CD4-positive, alpha-beta memory T cell (primary cell): ENCODE measurements at regions not wholly inside any gene's neighbourhood (a gene's known extent, or its start where the extent isn't known, plus 50 kb on each side); places are given as distances from the start of the nearest gene placed in this dataset.

ENCODE experiments used
- CTCF ChIA-PET: fragments of 350-600 bp; sonication (Branson Sonifier 250); formaldehyde crosslinking; loops from one replicate; lab custom pipeline; 2021; ENCODE audit warnings: inconsistent platforms; ENCODE audit not compliant: partially characterized antibody; lab: Charles Lee
- POLR2A ChIA-PET: fragments of 350-600 bp; sonication (Branson Sonifier 250); formaldehyde crosslinking; loops from one replicate; lab custom pipeline; 2021; ENCODE audit not compliant: partially characterized antibody; lab: Charles Lee
- DNase-seq, 5 donors: peaks; one replicate each; pipeline versions ENCODE4 v3.0.0 to v3.0.0-alpha.2; 2020 to 2022; ENCODE audit warnings: mixed read lengths in 1 of 5
- H3K27ac ChIP-seq: one replicate; pipeline ENCODE4 v1.7.0; 2013; ENCODE audit warnings: low read depth, low read length
- H3K27me3 ChIP-seq: 2 replicates; pipeline ENCODE4 v1.7.0; 2013; ENCODE audit warnings: mild to moderate bottlenecking, low read length, moderate library complexity; ENCODE audit not compliant: insufficient read depth
- H3K36me3 ChIP-seq: 2 replicates; pipeline ENCODE4 v1.7.0; 2013; ENCODE audit warnings: mild to moderate bottlenecking, low read length, moderate library complexity; ENCODE audit not compliant: insufficient read depth
- H3K4me1 ChIP-seq: 2 replicates; pipeline ENCODE4 v1.7.0; 2013; ENCODE audit warnings: mild to moderate bottlenecking, low read length, moderate library complexity; ENCODE audit not compliant: insufficient read depth
- H3K4me3 ChIP-seq, 2 donors: one replicate each; pipeline ENCODE4 v1.7.0; 2013; ENCODE audit warnings: low read length in 2 of 2, mild to moderate bottlenecking in 1 of 2
- H3K9me3 ChIP-seq, 2 donors: one replicate each; pipeline ENCODE4 v1.7.0; 2013; ENCODE audit warnings: low read length in 2 of 2, control low read depth in 1 of 2; ENCODE audit not compliant: control insufficient read depth in 1 of 2
- H3K27ac Mint-ChIP-seq, 7 donors: one replicate each; pipeline ENCODE4 v1.8.0; 2020 to 2021; ENCODE audit warnings: mixed read lengths in 7 of 7, mild to moderate bottlenecking in 6 of 7, inconsistent platforms in 3 of 7, moderate library complexity in 3 of 7
- H3K27me3 Mint-ChIP-seq, 2 donors: one replicate each; pipeline ENCODE4 v1.8.0; 2020 to 2021; ENCODE audit warnings: mixed read lengths in 2 of 2
- H3K36me3 Mint-ChIP-seq, 2 donors: one replicate each; pipeline ENCODE4 v1.8.0; 2020 to 2021; ENCODE audit warnings: mixed read lengths in 2 of 2, inconsistent platforms in 1 of 2, mild to moderate bottlenecking in 1 of 2
- H3K4me1 Mint-ChIP-seq, 4 donors: one replicate each; pipeline ENCODE4 v1.8.0; 2020 to 2021; ENCODE audit warnings: mixed read lengths in 4 of 4, mild to moderate bottlenecking in 1 of 4
- H3K4me3 Mint-ChIP-seq, 8 donors: one replicate each; pipeline ENCODE4 v1.8.0; 2020 to 2021; ENCODE audit warnings: mixed read lengths in 8 of 8, mild to moderate bottlenecking in 7 of 8, moderate library complexity in 6 of 8, inconsistent platforms in 3 of 8
- H3K9me3 Mint-ChIP-seq, 8 donors: one replicate each; pipeline ENCODE4 v1.8.0; 2020 to 2021; ENCODE audit warnings: mixed read lengths in 8 of 8, mild to moderate bottlenecking in 5 of 8, inconsistent platforms in 3 of 8, moderate library complexity in 1 of 8
- intact Hi-C: fragments of 100-400 bp; cut with micrococcal nuclease; formaldehyde crosslinking; loops from one replicate; pipeline ENCODE4 v1.15.1; 2023

- DNase-seq, result no peak
- Mint-ChIP-seq H3K4me3 (no peak overlapping the region), H3K9me3 (peaks cover 0 to 26% (median 20%) of the 10 kb centered on the region in 8 donors), H3K36me3 (peaks cover 0 to 1% of the 10 kb centered on the region in 2 donors), H3K4me1 (no peaks in the 10 kb centered on the region), H3K27me3 (no peaks in the 10 kb centered on the region), H3K27ac (no peak overlapping the region)
- H3K27me3 ChIP-seq, result no peaks in the 10 kb centered on the region
- H3K27ac ChIP-seq, result no peak overlapping the region
- ChIA-PET CTCF (no interaction called here), POLR2A (no interaction called here)
- H3K4me3 ChIP-seq, result no peak overlapping the region
- intact Hi-C loops, result no loop called here
- no peaks in the 10 kb centered on the region for H3K4me1 ChIP-seq
- H3K9me3 ChIP-seq, result no peaks in the 10 kb centered on the region
- no peaks in the 10 kb centered on the region for H3K36me3 ChIP-seq
Measured at GRCh38 chr2:145422576-145422975, 902.7 kb upstream of the ZEB2 start.

- ChIA-PET POLR2A (no interaction called here), CTCF (no interaction called here)
- H3K27me3 Mint-ChIP-seq, result no peaks in the 10 kb centered on the region
- no peaks in the 10 kb centered on the region for H3K27me3 ChIP-seq
- peaks cover 0 to 1% of the 10 kb centered on the region in 2 donors for H3K36me3 Mint-ChIP-seq
- no peaks in the 10 kb centered on the region for H3K4me1 ChIP-seq
- no peaks in the 10 kb centered on the region for H3K9me3 ChIP-seq
- H3K4me3 Mint-ChIP-seq, result no peak overlapping the region
- no peak overlapping the region for H3K27ac ChIP-seq
- intact Hi-C loops, result no loop called here
- H3K36me3 ChIP-seq, result no peaks in the 10 kb centered on the region
- DNase-seq, result no peak
- no peaks in the 10 kb centered on the region for H3K4me1 Mint-ChIP-seq
- peaks cover 0 to 26% (median 20%) of the 10 kb centered on the region in 8 donors for H3K9me3 Mint-ChIP-seq
- no peak overlapping the region for H3K4me3 ChIP-seq
- H3K27ac Mint-ChIP-seq, result no peak overlapping the region
Measured at GRCh38 chr2:145421841-145422240, 901.9 kb upstream of the ZEB2 start.

- H3K9me3 ChIP-seq, result no peaks in the 10 kb centered on the region
- H3K27ac Mint-ChIP-seq, result no peak overlapping the region
- H3K27ac ChIP-seq, result no peak overlapping the region
- intact Hi-C loops, result no loop called here
- peaks cover 0 to 1% of the 10 kb centered on the region in 2 donors for H3K36me3 Mint-ChIP-seq
- POLR2A ChIA-PET, result interaction anchor here (0.6 kb wide), 1 partner anchor 172 kb away, joined by 3 read pairs; no protein-coding TSS in a partner anchor
- peaks cover 0 to under 1% (median under 1%) of the 10 kb centered on the region in 4 donors for H3K4me1 Mint-ChIP-seq
- H3K4me3 Mint-ChIP-seq, result no peak overlapping the region
- no peaks in the 10 kb centered on the region for H3K27me3 ChIP-seq
- no peak for DNase-seq
- no peaks in the 10 kb centered on the region for H3K27me3 Mint-ChIP-seq
- H3K36me3 ChIP-seq, result no peaks in the 10 kb centered on the region
- CTCF ChIA-PET, result no interaction called here
- no peak overlapping the region for H3K4me3 ChIP-seq
- H3K9me3 Mint-ChIP-seq, result peaks cover 0 to 12% (median 9%) of the 10 kb centered on the region in 8 donors
- peaks cover 3% of the 10 kb centered on the region for H3K4me1 ChIP-seq
Measured at GRCh38 chr2:145416640-145417039, 896.7 kb upstream of the ZEB2 start.

- no peak overlapping the region for H3K27ac ChIP-seq
- CTCF ChIA-PET, result no interaction called here
- intact Hi-C loops, result no loop called here
Measured at GRCh38 chr2:145415151-145415550, 895.2 kb upstream of the ZEB2 start.

GRCh38 chr2:145413261-145414030 lies 893.5 kb upstream of the ZEB2 start:
- Histone ChIP-seq H3K36me3 (no peaks in the 10 kb centered on the region), H3K9me3 (no peaks in the 10 kb centered on the region), H3K4me1 (peaks cover 9% of the 10 kb centered on the region), H3K27ac (no peak overlapping the region), H3K4me3 (no peak overlapping the region), H3K27me3 (no peaks in the 10 kb centered on the region)
- Mint-ChIP-seq H3K4me1 (peaks cover 0 to 7% (median 2%) of the 10 kb centered on the region in 4 donors), H3K9me3 (peaks cover 0 to 3% (median 0%) of the 10 kb centered on the region in 8 donors), H3K27ac (no peak overlapping the region), H3K36me3 (no peaks in the 10 kb centered on the region), H3K27me3 (no peaks in the 10 kb centered on the region), H3K4me3 (no peak overlapping the region)
- POLR2A ChIA-PET, result no interaction called here
- DNase-seq, result no peak
- CTCF ChIA-PET, result no interaction called here
- intact Hi-C loops, result no loop called here

More at GRCh38 chr2:145415151-145415550, 895.2 kb upstream of the ZEB2 start:
- no peak for DNase-seq
- peaks cover 0 to 7% (median 2%) of the 10 kb centered on the region in 4 donors for H3K4me1 Mint-ChIP-seq
- H3K9me3 Mint-ChIP-seq, result peaks cover 0 to 6% (median under 1%) of the 10 kb centered on the region in 8 donors
- peaks cover 9% of the 10 kb centered on the region for H3K4me1 ChIP-seq
- no peak overlapping the region for H3K4me3 Mint-ChIP-seq
- no peaks in the 10 kb centered on the region for H3K36me3 Mint-ChIP-seq
- POLR2A ChIA-PET, result no interaction called here
- no peak overlapping the region for H3K27ac Mint-ChIP-seq
- H3K27me3 ChIP-seq, result no peaks in the 10 kb centered on the region
- no peaks in the 10 kb centered on the region for H3K36me3 ChIP-seq
- no peak overlapping the region for H3K4me3 ChIP-seq
- H3K27me3 Mint-ChIP-seq, result no peaks in the 10 kb centered on the region
- no peaks in the 10 kb centered on the region for H3K9me3 ChIP-seq

- no peak overlapping the region for H3K4me3 Mint-ChIP-seq
- H3K4me1 Mint-ChIP-seq, result peaks cover 0 to 7% (median 2%) of the 10 kb centered on the region in 4 donors
- Histone ChIP-seq H3K4me1 (peaks cover 9% of the 10 kb centered on the region), H3K4me3 (no peak overlapping the region), H3K36me3 (no peaks in the 10 kb centered on the region), H3K27ac (no peak overlapping the region), H3K27me3 (no peaks in the 10 kb centered on the region), H3K9me3 (no peaks in the 10 kb centered on the region)
- no peak for DNase-seq
- no peak overlapping the region for H3K27ac Mint-ChIP-seq
- ChIA-PET POLR2A (no interaction called here), CTCF (no interaction called here)
- H3K36me3 Mint-ChIP-seq, result no peaks in the 10 kb centered on the region
- H3K9me3 Mint-ChIP-seq, result peaks cover 0 to 2% (median 0%) of the 10 kb centered on the region in 8 donors
- H3K27me3 Mint-ChIP-seq, result peaks cover 0 to 1% of the 10 kb centered on the region in 2 donors
- intact Hi-C loops, result no loop called here
Measured at GRCh38 chr2:145412155-145412554, 892.2 kb upstream of the ZEB2 start.

DNA sequence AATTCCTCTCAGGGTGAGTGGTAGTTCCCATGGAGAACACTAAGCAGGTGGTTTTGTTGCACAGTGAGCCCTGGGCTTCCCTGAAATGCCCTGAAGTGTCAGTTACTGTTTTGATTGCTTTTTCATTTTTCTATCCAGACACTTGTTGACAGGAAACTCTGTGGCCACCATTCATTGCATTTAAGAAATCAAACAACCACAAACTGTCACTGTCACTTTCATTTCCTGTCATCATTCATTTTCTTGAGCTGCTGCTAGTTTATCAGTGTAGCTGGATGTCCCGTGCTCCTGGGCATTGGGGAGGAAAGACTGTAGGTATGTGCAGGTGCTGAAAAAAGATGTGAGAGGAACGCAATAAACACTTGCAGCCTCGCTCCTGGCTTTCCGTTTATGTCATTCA lies 891.6 kb upstream of the ZEB2 start:
- Mint-ChIP-seq H3K4me3 (no peak overlapping the region), H3K27me3 (peaks cover 0 to 1% of the 10 kb centered on the region in 2 donors), H3K27ac (peak overlapping the region in 1 of 7 donors; percentile 4), H3K36me3 (no peaks in the 10 kb centered on the region), H3K4me1 (peaks cover 0 to 7% (median 2%) of the 10 kb centered on the region in 4 donors), H3K9me3 (peaks cover 0 to 2% (median 0%) of the 10 kb centered on the region in 8 donors)
- Histone ChIP-seq H3K4me1 (peaks cover 9% of the 10 kb centered on the region), H3K9me3 (no peaks in the 10 kb centered on the region), H3K27ac (no peak overlapping the region), H3K4me3 (no peak overlapping the region), H3K27me3 (no peaks in the 10 kb centered on the region), H3K36me3 (no peaks in the 10 kb centered on the region)
- ChIA-PET POLR2A (no interaction called here), CTCF (no interaction called here)
- intact Hi-C loops, result no loop called here
- peak in 2 of 5 donors; percentile 10 to 12 for DNase-seq
